Activated CD4-positive, alpha-beta T cell treated with anti-CD3 and anti-CD28 coated beads, Interleukin-10, Interleukin-2, amounts not matched to agents 100 ng/mL and 50 ng/mL, durations not matched to agents 16 hours and 8 hours (primary cell): ENCODE measurements at regions not wholly inside any gene's neighbourhood (a gene's known extent, or its start where the extent isn't known, plus 50 kb on each side); places are given as distances from the start of the nearest gene placed in this dataset.
A peak's percentile ranks its signal among the peaks of the same experiment; 100 is the strongest.

ENCODE experiments used
- DNase-seq: peaks from one replicate; pipeline ENCODE4 v3.0.0-alpha.2; 2020

- DNase-seq, result no peak
Measured at GRCh38 chr5:173767574-173768266, 120.4 kb upstream of the CPEB4 start.

GRCh38 chr5:173768267-173768806, 119.8 kb upstream of the CPEB4 start:
- no peak for DNase-seq

GRCh38 chr5:173768891-173769290, 119.3 kb upstream of the CPEB4 start:
- no peak for DNase-seq

GRCh38 chr5:173770637-173771036, 117.5 kb upstream of the CPEB4 start:
- no peak for DNase-seq

GRCh38 chr5:173771121-173771724, 116.9 kb upstream of the CPEB4 start:
- no peak for DNase-seq

GRCh38 chr5:173771725-173772383, 116.3 kb upstream of the CPEB4 start:
- no peak for DNase-seq

GRCh38 chr5:173772384-173773059, 115.6 kb upstream of the CPEB4 start:
- no peak for DNase-seq

- no peak for DNase-seq
Measured at GRCh38 chr5:173774271-173774761, 113.8 kb upstream of the CPEB4 start.

GRCh38 chr5:173775261-173776197, 112.6 kb upstream of the CPEB4 start:
- DNase-seq, result no peak

GRCh38 chr5:173777149-173777548, 111.0 kb upstream of the CPEB4 start:
- DNase-seq, result no peak

- DNase-seq, result no peak
Measured at GRCh38 chr5:173777674-173778073, 110.5 kb upstream of the CPEB4 start.

GRCh38 chr5:173778152-173778782, 109.9 kb upstream of the CPEB4 start:
- DNase-seq, result no peak

GRCh38 chr5:173778784-173779304, 109.3 kb upstream of the CPEB4 start:
- no peak for DNase-seq

- DNase-seq, result no peak
Measured at GRCh38 chr5:173780235-173781234, 107.6 kb upstream of the CPEB4 start.

GRCh38 chr5:173781432-173781815, 106.7 kb upstream of the CPEB4 start:
- DNase-seq, result no peak

GRCh38 chr5:173781816-173782670, 106.1 kb upstream of the CPEB4 start:
- DNase-seq, result peak; percentile 37

- DNase-seq, result no peak
Measured at GRCh38 chr5:173782671-173783101, 105.5 kb upstream of the CPEB4 start.

GRCh38 chr5:173783371-173783770, 104.8 kb upstream of the CPEB4 start:
- DNase-seq, result no peak

GRCh38 chr5:173785400-173785799, 102.7 kb upstream of the CPEB4 start:
- no peak for DNase-seq
